GM18867 (cell line): ENCODE measurements at regions not wholly inside any gene's neighbourhood (a gene's known extent, or its start where the extent isn't known, plus 50 kb on each side); places are given as distances from the start of the nearest gene placed in this dataset.
"Not testable (repeated sequence)": the region's sequence is repeated elsewhere in the genome, so short reads cannot be mapped to it uniquely, and the experiment has no call there.

ENCODE experiments used
- ATAC-seq: cut with Tn5 transposase; IDR thresholded peaks from one replicate; pipeline ENCODE4 v1.9.1; 2021; ENCODE audit warnings: mild to moderate bottlenecking, moderate library complexity; ENCODE audit not compliant: unreplicated experiment

GRCh38 chr11:11220786-11221185 is 132.3 kb downstream of the CSNK2A3 start:
- no peak for ATAC-seq

GRCh38 chr11:11218629-11218986 is 134.4 kb downstream of the CSNK2A3 start:
- ATAC-seq, result no peak

GRCh38 chr11:11217929-11218628 is 135.0 kb downstream of the CSNK2A3 start:
- no peak for ATAC-seq

- no peak for ATAC-seq
These were observed 135.6 kb downstream of the CSNK2A3 start for GRCh38 chr11:11217289-11217928.

- no peak for ATAC-seq
These were observed 137.1 kb downstream of the CSNK2A3 start for GRCh38 chr11:11215944-11216343.

GRCh38 chr11:11215058-11215815 is 137.8 kb downstream of the CSNK2A3 start:
- no peak for ATAC-seq

- no peak for ATAC-seq
These were observed 139.9 kb downstream of the CSNK2A3 start for GRCh38 chr11:11213117-11213516.

GRCh38 chr11:11211888-11212287 is 141.2 kb downstream of the CSNK2A3 start:
- no peak for ATAC-seq

GRCh38 chr11:11211186-11211585 is 141.9 kb downstream of the CSNK2A3 start:
- ATAC-seq, result no peak

GRCh38 chr11:11210446-11210845 is 142.6 kb downstream of the CSNK2A3 start:
- ATAC-seq, result no peak

GRCh38 chr11:11209967-11210366 is 143.1 kb downstream of the CSNK2A3 start:
- no peak for ATAC-seq

- ATAC-seq, result no peak
These were observed 144.1 kb downstream of the CSNK2A3 start for GRCh38 chr11:11208994-11209393.

GRCh38 chr11:11207428-11207827 is 145.6 kb downstream of the CSNK2A3 start:
- no peak for ATAC-seq

GRCh38 chr11:11206484-11206883 is 146.6 kb downstream of the CSNK2A3 start:
- ATAC-seq, result no peak

- no peak for ATAC-seq
These were observed 150.2 kb downstream of the CSNK2A3 start for GRCh38 chr11:11202885-11203284.

- ATAC-seq, result not testable (repeated sequence)
These were observed 151.7 kb downstream of the CSNK2A3 start for GRCh38 chr11:11201302-11201701.

- no peak for ATAC-seq
These were observed 160.5 kb downstream of the CSNK2A3 start for GRCh38 chr11:11192541-11192940.

GRCh38 chr11:11189506-11189905 is 163.5 kb downstream of the CSNK2A3 start:
- ATAC-seq, result no peak

GRCh38 chr11:11186249-11186648 is 166.8 kb downstream of the CSNK2A3 start:
- peak; percentile 80 for ATAC-seq

- ATAC-seq, result no peak
These were observed 170.8 kb downstream of the CSNK2A3 start for GRCh38 chr11:11182261-11182660.

- ATAC-seq, result no peak
These were observed 174.1 kb downstream of the CSNK2A3 start for GRCh38 chr11:11178671-11179638.
